NCI-H1105 treated with DMSO at 0.1 percent for 48 hours (cell line): ENCODE measurements at regions not wholly inside any gene's neighbourhood (a gene's known extent, or its start where the extent isn't known, plus 50 kb on each side); places are given as distances from the start of the nearest gene placed in this dataset.
"Not testable (repeated sequence)": the region's sequence is repeated elsewhere in the genome, so short reads cannot be mapped to it uniquely, and the experiment has no call there.

Experiments used
- DNase-seq: peaks from one replicate; lab custom pipeline; 2025; lab: John Stamatoyannopoulos, UW

- DNase-seq, result no peak
Measured at GRCh38 chr1:68782890-68783289, 286.0 kb upstream of the DEPDC1 start.

- DNase-seq, result no peak
Measured at GRCh38 chr1:68785328-68785727, 288.4 kb upstream of the DEPDC1 start.

- DNase-seq, result no peak
Measured at GRCh38 chr1:68788762-68789161, 291.9 kb upstream of the DEPDC1 start.

- no peak for DNase-seq
Measured at GRCh38 chr1:68791800-68792199, 294.9 kb upstream of the DEPDC1 start.

- DNase-seq, result no peak
Measured at GRCh38 chr1:68795956-68796355, 299.1 kb upstream of the DEPDC1 start.

GRCh38 chr1:68796888-68797287 lies 300.0 kb upstream of the DEPDC1 start:
- DNase-seq, result no peak

- DNase-seq, result no peak
Measured at GRCh38 chr1:68798071-68798470, 301.2 kb upstream of the DEPDC1 start.

- no peak for DNase-seq
Measured at GRCh38 chr1:68799096-68799495, 302.2 kb upstream of the DEPDC1 start.

GRCh38 chr1:68800182-68800581 lies 303.3 kb upstream of the DEPDC1 start:
- DNase-seq, result no peak

- no peak for DNase-seq
Measured at GRCh38 chr1:68801440-68801839, 304.6 kb upstream of the DEPDC1 start.

GRCh38 chr1:68805097-68805641 lies 308.3 kb upstream of the DEPDC1 start:
- DNase-seq, result no peak

- DNase-seq, result no peak
Measured at GRCh38 chr1:68808351-68808750, 311.5 kb upstream of the DEPDC1 start.

- DNase-seq, result peak; percentile 91
Measured at GRCh38 chr1:68811806-68812205, 314.9 kb upstream of the DEPDC1 start.

GRCh38 chr1:68812333-68812732 lies 315.5 kb upstream of the DEPDC1 start:
- peak; percentile 37 for DNase-seq

- DNase-seq, result no peak
Measured at GRCh38 chr1:68814067-68814466, 317.2 kb upstream of the DEPDC1 start.

GRCh38 chr1:68815632-68816031 lies 318.8 kb upstream of the DEPDC1 start:
- no peak for DNase-seq

- DNase-seq, result not testable (repeated sequence)
Measured at GRCh38 chr1:68817505-68818210, 320.8 kb upstream of the DEPDC1 start.

GRCh38 chr1:68819190-68819829 lies 322.4 kb upstream of the DEPDC1 start:
- peak; percentile 26 for DNase-seq

- DNase-seq, result no peak
Measured at GRCh38 chr1:68820151-68820550, 323.3 kb upstream of the DEPDC1 start.

- DNase-seq, result no peak
Measured at GRCh38 chr1:68826836-68827235, 330.0 kb upstream of the DEPDC1 start.

GRCh38 chr1:68827261-68827660 lies 330.4 kb upstream of the DEPDC1 start:
- no peak for DNase-seq

- no peak for DNase-seq
Measured at GRCh38 chr1:68828013-68828412, 331.1 kb upstream of the DEPDC1 start.

GRCh38 chr1:68831281-68831680 lies 334.4 kb upstream of the DEPDC1 start:
- DNase-seq, result no peak

- no peak for DNase-seq
Measured at GRCh38 chr1:68848017-68848416, 351.1 kb upstream of the DEPDC1 start.
